HG02885 (cell line): ENCODE measurements at regions not wholly inside any gene's neighbourhood (a gene's known extent, or its start where the extent isn't known, plus 50 kb on each side); places are given as distances from the start of the nearest gene placed in this dataset.

Experiments
- ATAC-seq: cut with Tn5 transposase; IDR thresholded peaks from one replicate; pipeline ENCODE4 v1.9.1; 2021; ENCODE audit warnings: mild to moderate bottlenecking; ENCODE audit not compliant: unreplicated experiment, poor library complexity

GRCh38 chr18:65336411-65336810 is 414.4 kb upstream of the CDH7 start:
- no peak for ATAC-seq

- ATAC-seq, result no peak
Measured at GRCh38 chr18:65329010-65329409, 421.8 kb upstream of the CDH7 start.

GRCh38 chr18:65326805-65327204 is 424.0 kb upstream of the CDH7 start:
- no peak for ATAC-seq

GRCh38 chr18:65322895-65323294 is 427.9 kb upstream of the CDH7 start:
- ATAC-seq, result no peak

GRCh38 chr18:65298422-65298821 is 452.4 kb upstream of the CDH7 start:
- ATAC-seq, result no peak

GRCh38 chr18:65288908-65289307 is 461.9 kb upstream of the CDH7 start:
- no peak for ATAC-seq

- ATAC-seq, result no peak
Measured at GRCh38 chr18:65287652-65288051, 463.2 kb upstream of the CDH7 start.

- no peak for ATAC-seq
Measured at GRCh38 chr18:65282096-65282495, 468.7 kb upstream of the CDH7 start.

GRCh38 chr18:65279668-65280305 is 471.0 kb upstream of the CDH7 start:
- ATAC-seq, result no peak

- ATAC-seq, result no peak
Measured at GRCh38 chr18:65278939-65279667, 471.7 kb upstream of the CDH7 start.

GRCh38 chr18:65269375-65269774 is 481.4 kb upstream of the CDH7 start:
- ATAC-seq, result no peak

GRCh38 chr18:65265761-65266160 is 485.1 kb upstream of the CDH7 start:
- no peak for ATAC-seq

- ATAC-seq, result no peak
Measured at GRCh38 chr18:65260030-65260429, 490.8 kb upstream of the CDH7 start.

- no peak for ATAC-seq
Measured at GRCh38 chr18:65259403-65259802, 491.4 kb upstream of the CDH7 start.

- no peak for ATAC-seq
Measured at GRCh38 chr18:65257149-65257548, 493.7 kb upstream of the CDH7 start.

GRCh38 chr18:65255417-65255816 is 495.4 kb upstream of the CDH7 start:
- ATAC-seq, result no peak

GRCh38 chr18:65239787-65240186 is 511.0 kb upstream of the CDH7 start:
- ATAC-seq, result no peak

GRCh38 chr18:65235966-65236624 is 514.7 kb upstream of the CDH7 start:
- ATAC-seq, result no peak

GRCh38 chr18:65230311-65230710 is 520.5 kb upstream of the CDH7 start:
- no peak for ATAC-seq

- no peak for ATAC-seq
Measured at GRCh38 chr18:65227970-65228369, 522.8 kb upstream of the CDH7 start.

- ATAC-seq, result no peak
Measured at GRCh38 chr18:65221736-65222135, 529.1 kb upstream of the CDH7 start.

GRCh38 chr18:65221115-65221514 is 529.7 kb upstream of the CDH7 start:
- ATAC-seq, result no peak
